Urinary bladder (tissue), 3 donors: ENCODE measurements at regions not wholly inside any gene's neighbourhood (a gene's known extent, or its start where the extent isn't known, plus 50 kb on each side); places are given as distances from the start of the nearest gene placed in this dataset.

Experiments
- DNase-seq: peaks from one replicate; pipeline ENCODE4 v3.0.0-alpha.2; 2015; ENCODE audit errors: extremely low spot score
- H3K27ac ChIP-seq: one replicate; pipeline ENCODE4 v1.5.1; 2013; ENCODE audit warnings: low read depth, mild to moderate bottlenecking, moderate library complexity
- H3K36me3 ChIP-seq: one replicate; pipeline ENCODE4 v1.6.1; 2013; ENCODE audit warnings: mild to moderate bottlenecking, moderate library complexity; ENCODE audit not compliant: insufficient read depth
- H3K4me1 ChIP-seq: one replicate; pipeline ENCODE4 v1.6.1; 2013; ENCODE audit warnings: mild to moderate bottlenecking, moderate library complexity; ENCODE audit not compliant: insufficient read depth
- H3K4me3 ChIP-seq: one replicate; pipeline ENCODE4 v1.5.1; 2013; ENCODE audit warnings: low read depth, low read length
- WGBS: extraction: QIAGEN DNeasy Blood & Tissue Kit; methylation state at CpG from one replicate; pipeline ENCODE4 v1.1.7; 2013; 5-methylcytosine and 5-hydroxymethylcytosine counted together
- donor health status: healthy with polysubstance abuse.
- donor health status: healthy.

DNA sequence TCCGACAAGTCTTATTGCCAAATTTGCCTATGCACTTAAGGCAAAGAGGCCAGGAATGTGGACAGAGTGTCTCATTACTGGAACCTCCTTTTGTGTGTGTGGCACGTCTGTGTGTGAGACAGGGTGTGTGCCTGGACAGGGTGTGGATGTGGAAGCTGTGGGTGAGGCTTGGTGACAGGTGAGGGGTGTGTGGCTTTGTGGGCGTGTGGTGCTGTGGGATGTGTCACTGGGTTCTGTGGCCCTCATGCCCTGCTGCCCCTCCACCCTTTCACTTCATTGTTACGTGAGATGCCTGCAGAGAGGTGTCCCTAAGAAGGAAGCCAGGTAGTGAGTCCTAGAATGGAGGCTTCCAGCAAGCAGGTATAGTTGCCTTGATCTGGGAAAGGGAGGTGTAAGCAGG lies 244.0 kb upstream of the CHRNA7 start:
- DNase-seq: no peak
- no peaks in the 10 kb centered on the region for H3K36me3 ChIP-seq
- peaks cover 1% of the 10 kb centered on the region for H3K4me1 ChIP-seq
- 83% methylated on average over 4 of the region's 4 CpGs for WGBS
- no peak overlapping the region for H3K4me3 ChIP-seq
- no peak overlapping the region for H3K27ac ChIP-seq

DNA sequence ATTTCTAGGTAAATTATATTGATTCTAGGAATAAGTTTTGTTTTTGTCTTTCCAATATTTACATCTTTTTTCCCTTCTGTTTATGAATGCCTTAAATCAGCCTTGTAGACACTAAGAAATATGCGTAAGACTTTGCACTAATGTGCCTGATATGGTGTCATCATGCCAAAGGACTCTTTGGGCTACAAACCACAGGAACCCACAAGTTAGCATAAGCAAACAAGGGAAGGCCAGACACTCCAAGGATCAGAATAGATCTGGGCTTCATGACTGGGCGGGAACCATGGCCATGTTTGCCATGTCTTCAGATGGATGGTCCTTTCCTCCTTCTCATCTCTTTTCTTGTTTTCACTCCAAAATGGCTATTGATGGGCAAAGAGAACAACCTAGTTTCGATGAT lies 242.2 kb upstream of the CHRNA7 start:
- H3K4me1 ChIP-seq: peaks cover 1% of the 10 kb centered on the region
- WGBS: 52% methylated on average over 3 of the region's 3 CpGs
- no peak for DNase-seq
- H3K27ac ChIP-seq: no peak overlapping the region
- H3K4me3 ChIP-seq: no peak overlapping the region
- H3K36me3 ChIP-seq: no peaks in the 10 kb centered on the region

DNA sequence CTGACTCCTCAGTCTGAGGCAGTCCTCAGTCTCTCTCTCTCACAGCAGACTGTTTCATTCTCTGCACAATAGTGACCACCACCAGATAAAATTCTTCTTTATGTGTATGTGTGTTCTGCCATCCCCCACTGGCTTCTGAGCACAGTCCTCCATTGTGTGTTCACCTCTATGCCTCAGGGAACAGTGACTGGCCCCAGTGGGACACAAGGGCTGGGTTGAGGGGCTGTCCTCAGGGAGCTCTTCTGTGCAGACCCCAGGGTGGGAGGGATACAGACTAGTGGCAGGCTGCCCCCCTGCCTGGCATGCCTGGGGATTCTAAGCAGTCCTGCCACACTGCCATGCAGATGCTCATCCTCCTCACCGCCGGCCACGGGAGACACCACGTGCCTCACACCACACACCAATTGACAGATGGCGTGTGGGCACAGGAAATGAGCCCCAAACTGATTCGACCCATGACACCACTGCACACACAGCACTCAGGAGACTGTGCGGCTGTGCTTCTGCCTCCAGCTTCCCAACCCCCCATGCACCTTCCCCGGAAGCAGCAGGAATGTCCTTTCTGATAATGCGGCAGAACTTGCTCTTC lies 237.6 kb upstream of the CHRNA7 start:
- Histone ChIP-seq H3K4me3 (no peak overlapping the region), H3K27ac (no peak overlapping the region), H3K4me1 (no peaks in the 10 kb centered on the region), H3K36me3 (no peaks in the 10 kb centered on the region)
- 72% methylated on average over 9 of the region's 9 CpGs for WGBS
- no peak for DNase-seq

GRCh38 chr15:31799319-31799714 lies 231.0 kb upstream of the CHRNA7 start:
- Histone ChIP-seq H3K27ac (no peak overlapping the region), H3K4me1 (no peaks in the 10 kb centered on the region), H3K36me3 (no peaks in the 10 kb centered on the region), H3K4me3 (no peak overlapping the region)
- no peak for DNase-seq
- 53% methylated on average over 1 of the region's 1 CpG for WGBS

GRCh38 chr15:31799715-31800321 lies 230.5 kb upstream of the CHRNA7 start:
- Histone ChIP-seq H3K36me3 (no peaks in the 10 kb centered on the region), H3K27ac (no peak overlapping the region), H3K4me3 (no peak overlapping the region), H3K4me1 (no peaks in the 10 kb centered on the region)
- 84% methylated on average over 7 of the region's 7 CpGs for WGBS
- no peak for DNase-seq

DNA sequence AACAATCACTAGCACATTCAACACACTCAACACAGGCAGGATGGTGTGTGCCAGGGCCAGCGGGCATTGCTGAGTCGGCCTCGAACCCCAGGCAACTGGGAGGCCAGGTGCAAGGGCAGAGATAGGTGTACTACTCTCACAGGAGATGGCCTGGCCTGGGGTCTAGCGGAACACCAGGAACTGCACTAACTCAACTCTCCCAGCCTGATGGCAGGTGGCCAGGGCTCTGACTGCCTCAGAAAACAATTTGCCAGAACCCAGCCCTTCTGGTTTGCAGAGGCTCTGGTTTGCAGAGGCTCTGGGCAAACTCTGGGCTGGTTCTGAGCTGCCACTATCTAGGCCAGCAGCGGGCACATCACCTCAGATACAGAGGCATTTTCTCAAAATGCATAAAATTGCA lies 229.2 kb upstream of the CHRNA7 start:
- no peak overlapping the region for H3K4me3 ChIP-seq
- H3K27ac ChIP-seq: no peak overlapping the region
- 69% methylated on average over 5 of the region's 5 CpGs for WGBS
- DNase-seq: no peak
- no peaks in the 10 kb centered on the region for H3K36me3 ChIP-seq
- no peaks in the 10 kb centered on the region for H3K4me1 ChIP-seq

GRCh38 chr15:31802761-31803160 lies 227.6 kb upstream of the CHRNA7 start:
- no peak for DNase-seq
- Histone ChIP-seq H3K4me1 (no peaks in the 10 kb centered on the region), H3K4me3 (no peak overlapping the region), H3K27ac (no peak overlapping the region), H3K36me3 (no peaks in the 10 kb centered on the region)
- WGBS: 54% methylated on average over 3 of the region's 3 CpGs

DNA sequence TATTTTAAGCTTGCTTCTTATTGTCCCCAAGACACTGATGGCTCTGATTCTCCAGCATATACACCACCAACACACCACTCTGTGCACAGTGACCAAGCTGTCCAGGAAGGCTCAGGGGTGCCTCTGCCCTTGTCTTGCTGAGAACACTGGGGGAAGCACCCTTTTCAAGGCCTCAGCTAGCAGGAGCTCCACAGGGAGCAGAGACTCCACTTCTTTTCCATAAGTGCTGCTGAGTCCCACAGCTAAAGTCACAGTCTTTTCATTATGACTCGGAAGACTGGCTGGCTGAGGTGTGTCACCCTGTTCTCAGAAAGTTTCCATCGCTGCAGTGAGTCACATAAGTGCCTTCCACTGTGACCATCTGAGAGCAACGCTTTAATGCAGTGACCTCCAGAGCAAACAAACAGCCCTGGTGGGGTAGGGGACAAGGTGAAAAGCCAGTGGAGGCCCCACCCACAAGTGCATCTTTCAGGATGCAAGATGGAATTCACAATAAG lies 226.9 kb upstream of the CHRNA7 start:
- no peak overlapping the region for H3K4me3 ChIP-seq
- 83% methylated on average over 3 of the region's 3 CpGs for WGBS

GRCh38 chr15:31805090-31805662 lies 225.1 kb upstream of the CHRNA7 start:
- WGBS: 71% methylated on average over 5 of the region's 5 CpGs
- Histone ChIP-seq H3K36me3 (no peaks in the 10 kb centered on the region), H3K27ac (no peak overlapping the region), H3K4me3 (no peak overlapping the region), H3K4me1 (no peaks in the 10 kb centered on the region)
- no peak for DNase-seq

More for the DNA sequence above, 226.9 kb upstream of the CHRNA7 start:
- DNase-seq: no peak
- Histone ChIP-seq H3K27ac (no peak overlapping the region), H3K4me1 (no peaks in the 10 kb centered on the region), H3K36me3 (no peaks in the 10 kb centered on the region)

DNA sequence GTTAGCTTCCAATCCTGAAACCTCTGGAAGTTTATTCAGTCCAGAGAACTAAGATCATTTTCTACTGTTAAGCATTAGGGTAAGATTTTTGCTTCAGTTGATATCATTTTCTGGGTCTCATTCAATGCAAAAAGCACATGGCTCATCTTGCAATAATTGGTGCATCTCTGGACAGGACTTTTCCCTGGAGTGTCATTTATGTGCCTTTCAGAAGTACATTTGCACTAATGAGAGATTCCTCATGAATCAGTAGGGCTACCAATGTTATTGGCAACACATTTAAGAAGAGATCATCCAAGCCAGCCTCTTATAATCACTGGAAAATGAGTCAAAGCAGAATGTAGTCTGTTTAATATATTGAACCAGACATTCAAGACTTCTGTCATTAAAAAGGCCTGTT lies 224.2 kb upstream of the CHRNA7 start:
- Histone ChIP-seq H3K4me1 (no peaks in the 10 kb centered on the region), H3K4me3 (no peak overlapping the region), H3K36me3 (no peaks in the 10 kb centered on the region), H3K27ac (no peak overlapping the region)
- no peak for DNase-seq

- no peak overlapping the region for H3K4me3 ChIP-seq
- H3K27ac ChIP-seq: no peak overlapping the region
- no peaks in the 10 kb centered on the region for H3K36me3 ChIP-seq
- no peak for DNase-seq
- 94% methylated on average over 10 of the region's 10 CpGs for WGBS
- H3K4me1 ChIP-seq: no peaks in the 10 kb centered on the region
Observed at GRCh38 chr15:31811641-31812040, 218.7 kb upstream of the CHRNA7 start.

DNA sequence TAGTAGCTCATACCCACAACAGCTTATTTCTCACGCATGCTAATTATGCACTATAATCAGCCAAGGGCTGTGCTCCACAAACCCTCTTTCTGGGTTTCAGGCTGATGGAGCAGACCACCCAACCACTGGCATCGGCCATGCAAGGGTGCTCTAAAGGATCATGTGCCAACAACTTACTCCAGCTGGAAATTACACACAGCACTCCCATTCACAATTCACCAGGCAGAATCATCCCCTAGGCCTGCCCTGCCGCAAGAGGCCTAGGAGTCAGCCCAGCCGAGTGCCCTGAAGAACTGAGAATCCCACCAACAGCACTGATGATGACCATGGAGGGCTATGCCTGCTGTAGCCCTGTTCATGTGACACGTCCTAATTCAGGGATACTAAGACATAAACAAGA lies 216.2 kb upstream of the CHRNA7 start:
- Histone ChIP-seq H3K36me3 (no peaks in the 10 kb centered on the region), H3K4me1 (no peaks in the 10 kb centered on the region), H3K4me3 (no peak overlapping the region), H3K27ac (no peak overlapping the region)
- whole genome bisulfite sequencing: 78% methylated on average over 5 of the region's 5 CpGs
- DNase-seq: no peak

DNA sequence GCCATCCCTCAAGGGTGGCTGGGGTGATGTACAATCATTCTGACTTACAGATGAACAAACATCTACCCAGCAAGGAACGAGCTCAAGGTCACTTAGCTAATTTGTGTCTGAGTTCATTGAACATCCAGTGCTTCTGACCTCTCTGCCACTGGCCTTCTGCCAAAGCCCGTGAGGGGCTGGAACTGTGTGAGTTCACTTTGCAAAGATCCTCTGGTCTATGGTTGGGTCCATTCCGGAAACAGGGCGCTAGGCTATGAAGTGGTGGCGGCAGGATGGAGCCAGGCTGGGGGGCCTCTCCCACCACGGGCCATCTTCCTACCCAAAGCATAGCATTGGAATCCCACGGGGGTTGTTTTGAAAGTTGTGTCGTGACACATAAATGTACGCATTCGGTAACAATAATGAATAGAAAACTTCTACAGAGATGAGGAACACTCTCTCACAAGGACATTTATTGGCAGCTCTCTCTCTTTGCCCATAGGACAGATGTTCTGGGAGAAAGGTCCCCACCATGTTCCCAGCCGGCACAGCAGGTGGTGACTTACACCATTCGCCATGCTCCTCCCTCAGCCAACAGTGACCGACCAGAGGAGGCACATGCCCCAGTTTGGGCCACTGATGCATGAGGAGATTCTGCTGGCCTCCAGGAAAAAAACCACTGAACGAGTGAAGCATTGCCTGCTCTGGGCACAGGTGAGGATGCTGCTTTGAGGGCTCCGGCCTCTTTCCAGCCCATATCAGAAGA lies 214.7 kb upstream of the CHRNA7 start:
- WGBS: 81% methylated on average over 15 of the region's 15 CpGs

DNA sequence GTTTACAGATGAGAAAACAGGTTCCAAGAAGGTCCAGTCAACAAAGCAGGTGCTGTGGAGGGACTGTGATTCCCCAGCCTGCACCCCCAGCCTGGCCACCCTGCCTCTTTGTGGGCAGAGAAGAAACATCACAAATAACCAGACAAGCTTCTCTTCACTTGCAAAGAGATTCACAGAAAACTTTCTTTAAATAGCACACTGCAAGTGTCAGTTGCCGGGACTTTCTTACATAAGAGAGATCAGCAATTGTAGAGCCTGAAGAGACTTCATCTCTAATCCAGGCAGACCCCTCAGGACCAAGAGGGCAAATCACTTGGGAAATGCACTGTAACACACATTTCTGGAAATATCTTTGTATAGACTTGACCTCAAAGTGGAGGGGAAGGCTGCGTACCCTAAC lies 207.9 kb upstream of the CHRNA7 start:
- Histone ChIP-seq H3K27ac (no peak overlapping the region), H3K36me3 (no peaks in the 10 kb centered on the region), H3K4me3 (no peak overlapping the region), H3K4me1 (no peaks in the 10 kb centered on the region)
- 92% methylated on average over 2 of the region's 2 CpGs for WGBS
- DNase-seq: no peak

More for the DNA sequence above, 214.7 kb upstream of the CHRNA7 start:
- Histone ChIP-seq H3K27ac (no peak overlapping the region), H3K36me3 (no peaks in the 10 kb centered on the region), H3K4me1 (no peaks in the 10 kb centered on the region), H3K4me3 (no peak overlapping the region)
- DNase-seq: no peak
